WI38 (cell line): ENCODE measurements at regions not wholly inside any gene's neighbourhood (a gene's known extent, or its start where the extent isn't known, plus 50 kb on each side); places are given as distances from the start of the nearest gene placed in this dataset.

ENCODE experiments used
- H3K4me3 ChIP-seq: 2 replicates; pipeline ENCODE4 v1.5.1; 2011; ENCODE audit warnings: low read depth, mild to moderate bottlenecking, control low read depth, low read length
- CTCF ChIP-seq: IDR thresholded peaks from 2 replicates; pipeline ENCODE4 v1.5.1; 2012; ENCODE audit warnings: low read depth, mild to moderate bottlenecking, control low read depth, low read length

- no peak for TF ChIP-seq CTCF
- no peak overlapping the region for H3K4me3 ChIP-seq
These were observed 211.5 kb upstream of the MID1 start for GRCh38 chrX:10831716-10832502.

- no peak overlapping the region for H3K4me3 ChIP-seq
- TF ChIP-seq CTCF = no peak
These were observed 213.1 kb upstream of the MID1 start for GRCh38 chrX:10833299-10834169.

- H3K4me3 ChIP-seq = no peak overlapping the region
- TF ChIP-seq CTCF = no peak
These were observed 221.2 kb upstream of the MID1 start for GRCh38 chrX:10841579-10841978.

- no peak overlapping the region for H3K4me3 ChIP-seq
- TF ChIP-seq CTCF = no peak
These were observed 222.3 kb upstream of the MID1 start for GRCh38 chrX:10842646-10843045.

- no peak for TF ChIP-seq CTCF
- no peak overlapping the region for H3K4me3 ChIP-seq
These were observed 226.9 kb upstream of the MID1 start for GRCh38 chrX:10847333-10847732.

GRCh38 chrX:10851809-10852208, 231.4 kb upstream of the MID1 start:
- no peak for TF ChIP-seq CTCF
- no peak overlapping the region for H3K4me3 ChIP-seq

- H3K4me3 ChIP-seq = no peak overlapping the region
- TF ChIP-seq CTCF = no peak
These were observed 234.2 kb upstream of the MID1 start for GRCh38 chrX:10854594-10854993.
